ENCODE measurements at regions not wholly inside any gene's neighbourhood (a gene's known extent, or its start where the extent isn't known, plus 50 kb on each side); places are given as distances from the start of the nearest gene placed in this dataset.

DNA sequence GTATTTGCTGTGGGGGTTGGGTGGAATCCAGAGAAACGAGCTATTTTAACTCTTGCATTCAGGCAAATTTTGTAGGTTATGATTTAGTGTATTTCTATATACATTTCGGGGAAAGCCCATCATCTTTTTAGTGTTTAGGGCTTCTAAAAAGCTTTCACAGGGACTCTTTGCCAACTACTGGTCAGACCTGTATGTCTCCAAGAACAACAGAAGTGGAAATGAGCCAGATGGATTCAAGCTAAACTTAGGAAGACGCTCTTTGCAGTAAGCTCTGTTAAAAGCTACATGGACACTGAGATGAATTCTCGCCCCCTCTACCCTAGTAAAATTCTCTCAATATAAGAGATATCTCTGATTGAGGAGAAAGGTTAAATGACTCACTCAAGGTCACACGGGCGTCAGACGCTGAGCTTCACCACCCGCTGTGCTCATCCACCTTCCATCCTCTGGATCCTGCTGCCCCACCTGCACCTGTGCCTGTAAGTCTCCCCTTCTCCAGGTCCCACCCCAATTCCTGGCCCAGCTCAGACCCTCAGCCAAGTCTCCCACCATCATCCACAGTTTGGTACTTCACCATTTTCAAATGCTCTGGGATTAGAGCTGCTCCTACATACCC, 85.6 kb downstream of the MARCHF4 start:
- Mint-ChIP-seq H3K9me3 (ENCODE audit: unreplicated experiment) (no peaks in the 10 kb centered on the region), H3K36me3 (ENCODE audit: low read depth, unreplicated experiment) (peaks cover 4% of the 10 kb centered on the region), H3K4me1 (ENCODE audit: low read depth, unreplicated experiment) (peaks cover 33% of the 10 kb centered on the region), H3K27me3 (ENCODE audit: low read depth, unreplicated experiment) (no peaks in the 10 kb centered on the region), H3K4me3 (ENCODE audit: unreplicated experiment) (peak overlapping the region; percentile 48), H3K27ac (ENCODE audit: unreplicated experiment) (no peak overlapping the region)
- H3K36me3 ChIP-seq (ENCODE audit: insufficient read depth, low read length): no peaks in the 10 kb centered on the region
- peak; percentile 17 for FAIRE-seq
- H3K4me3 ChIP-seq (ENCODE audit: insufficient read depth, low read depth, low read length): no peak overlapping the region
- no peaks in the 10 kb centered on the region for H4K20me1 ChIP-seq (ENCODE audit: insufficient read depth, low read length)
- TF ChIP-seq EZH2 (IDR thresholded peaks at IDR 0.05; ENCODE audit: insufficient read depth, low read length): no peak
- TF ChIP-seq, protein P1, sequence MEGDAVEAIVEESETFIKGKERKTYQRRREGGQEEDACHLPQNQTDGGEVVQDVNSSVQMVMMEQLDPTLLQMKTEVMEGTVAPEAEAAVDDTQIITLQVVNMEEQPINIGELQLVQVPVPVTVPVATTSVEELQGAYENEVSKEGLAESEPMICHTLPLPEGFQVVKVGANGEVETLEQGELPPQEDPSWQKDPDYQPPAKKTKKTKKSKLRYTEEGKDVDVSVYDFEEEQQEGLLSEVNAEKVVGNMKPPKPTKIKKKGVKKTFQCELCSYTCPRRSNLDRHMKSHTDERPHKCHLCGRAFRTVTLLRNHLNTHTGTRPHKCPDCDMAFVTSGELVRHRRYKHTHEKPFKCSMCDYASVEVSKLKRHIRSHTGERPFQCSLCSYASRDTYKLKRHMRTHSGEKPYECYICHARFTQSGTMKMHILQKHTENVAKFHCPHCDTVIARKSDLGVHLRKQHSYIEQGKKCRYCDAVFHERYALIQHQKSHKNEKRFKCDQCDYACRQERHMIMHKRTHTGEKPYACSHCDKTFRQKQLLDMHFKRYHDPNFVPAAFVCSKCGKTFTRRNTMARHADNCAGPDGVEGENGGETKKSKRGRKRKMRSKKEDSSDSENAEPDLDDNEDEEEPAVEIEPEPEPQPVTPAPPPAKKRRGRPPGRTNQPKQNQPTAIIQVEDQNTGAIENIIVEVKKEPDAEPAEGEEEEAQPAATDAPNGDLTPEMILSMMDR (IDR thresholded peaks at IDR 0.05; ENCODE audit: insufficient read depth, low read depth, low read length): no peak
- H3K27me3 ChIP-seq (ENCODE audit: insufficient read depth, low read length): no peaks in the 10 kb centered on the region
- no peaks in the 10 kb centered on the region for H3K9me3 ChIP-seq (ENCODE audit: insufficient read depth, low read depth, low read length)
- no peaks in the 10 kb centered on the region for H3K79me2 ChIP-seq (ENCODE audit: insufficient read depth, low read length)
- no peak overlapping the region for H3K27ac ChIP-seq (ENCODE audit: low read depth, low read length)
- H3K4me2 ChIP-seq (ENCODE audit: low read length): peak overlapping the region; percentile 36
- DNase-seq (ENCODE audit: low read depth): no peak
- no peak overlapping the region for H2AFZ ChIP-seq (ENCODE audit: low read depth, low read length)
- H3K4me1 ChIP-seq (ENCODE audit: insufficient read depth, low read length): peaks cover 9% of the 10 kb centered on the region
- H3K9ac ChIP-seq (ENCODE audit: low read length): no peak overlapping the region

DNA sequence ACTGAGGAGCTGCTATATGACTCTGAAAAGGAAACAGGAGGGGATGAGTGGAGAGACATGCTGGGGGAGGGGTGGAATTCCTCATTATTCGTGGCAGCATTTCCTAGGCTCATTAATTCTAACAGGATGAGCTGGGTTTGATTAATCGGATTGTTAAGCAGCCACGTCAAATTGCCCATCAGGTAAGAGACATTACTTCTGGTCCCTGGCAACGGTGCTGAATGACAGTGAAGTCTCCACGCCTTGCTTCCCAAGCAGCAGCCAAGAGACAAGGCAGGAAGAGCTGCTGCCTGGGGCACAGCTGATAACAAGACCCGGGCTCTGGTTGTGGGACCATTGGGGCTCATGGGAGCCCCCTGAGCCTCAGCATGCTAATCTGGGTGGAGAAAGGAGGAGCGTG, 86.6 kb downstream of the MARCHF4 start:
- H4K20me1 ChIP-seq (ENCODE audit: insufficient read depth, low read length): no peaks in the 10 kb centered on the region
- Mint-ChIP-seq H3K27me3 (ENCODE audit: low read depth, unreplicated experiment) (no peaks in the 10 kb centered on the region), H3K27ac (ENCODE audit: unreplicated experiment) (peak overlapping the region; percentile 37), H3K36me3 (ENCODE audit: low read depth, unreplicated experiment) (peaks cover 6% of the 10 kb centered on the region), H3K9me3 (ENCODE audit: unreplicated experiment) (no peaks in the 10 kb centered on the region), H3K4me1 (ENCODE audit: low read depth, unreplicated experiment) (peaks cover 36% of the 10 kb centered on the region), H3K4me3 (ENCODE audit: unreplicated experiment) (no peak overlapping the region)
- no peak overlapping the region for H3K4me2 ChIP-seq (ENCODE audit: low read length)
- no peaks in the 10 kb centered on the region for H3K9me3 ChIP-seq (ENCODE audit: insufficient read depth, low read depth, low read length)
- H3K36me3 ChIP-seq (ENCODE audit: insufficient read depth, low read length): no peaks in the 10 kb centered on the region
- DNase-seq (ENCODE audit: low read depth) (no peak), FAIRE-seq (no peak)
- TF ChIP-seq, protein P1 (IDR thresholded peaks at IDR 0.05; ENCODE audit: insufficient read depth, low read depth, low read length): no peak
- no peak for TF ChIP-seq EZH2 (IDR thresholded peaks at IDR 0.05; ENCODE audit: insufficient read depth, low read length)
- peaks cover 9% of the 10 kb centered on the region for H3K4me1 ChIP-seq (ENCODE audit: insufficient read depth, low read length)
- H3K9ac ChIP-seq (ENCODE audit: low read length): no peak overlapping the region
- no peak overlapping the region for H2AFZ ChIP-seq (ENCODE audit: low read depth, low read length)
- no peaks in the 10 kb centered on the region for H3K79me2 ChIP-seq (ENCODE audit: insufficient read depth, low read length)
- H3K4me3 ChIP-seq (ENCODE audit: insufficient read depth, low read depth, low read length): no peak overlapping the region
- H3K27ac ChIP-seq (ENCODE audit: low read depth, low read length): no peak overlapping the region
- no peaks in the 10 kb centered on the region for H3K27me3 ChIP-seq (ENCODE audit: insufficient read depth, low read length)

DNA sequence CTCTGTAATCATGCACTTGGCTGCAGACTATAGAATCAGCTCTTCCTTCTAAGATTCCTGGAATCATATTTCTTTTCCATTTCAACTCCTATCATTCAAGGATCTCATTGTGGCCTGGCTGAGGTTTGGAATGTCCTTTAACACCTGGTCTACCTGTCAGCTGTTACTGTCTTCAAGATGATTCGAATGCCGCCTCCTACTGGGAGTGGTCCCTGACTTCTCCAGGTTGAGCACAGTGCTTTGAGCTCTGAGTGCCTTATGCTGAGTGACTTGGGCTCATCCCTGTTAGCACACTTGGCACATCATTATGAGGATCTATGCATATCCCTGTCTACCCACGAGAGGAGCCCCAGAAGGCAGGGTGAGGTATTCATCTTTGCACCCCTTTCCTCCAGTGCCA, 87.6 kb downstream of the MARCHF4 start:
- FAIRE-seq (no peak), DNase-seq (ENCODE audit: low read depth) (no peak)
- TF ChIP-seq EZH2 (IDR thresholded peaks at IDR 0.05; ENCODE audit: insufficient read depth, low read length): no peak
- TF ChIP-seq, protein P1 (IDR thresholded peaks at IDR 0.05; ENCODE audit: insufficient read depth, low read depth, low read length): no peak
- Mint-ChIP-seq H3K4me1 (ENCODE audit: low read depth, unreplicated experiment) (peaks cover 42% of the 10 kb centered on the region), H3K36me3 (ENCODE audit: low read depth, unreplicated experiment) (peaks cover 9% of the 10 kb centered on the region), H3K9me3 (ENCODE audit: unreplicated experiment) (no peaks in the 10 kb centered on the region), H3K4me3 (ENCODE audit: unreplicated experiment) (no peak overlapping the region), H3K27ac (ENCODE audit: unreplicated experiment) (no peak overlapping the region), H3K27me3 (ENCODE audit: low read depth, unreplicated experiment) (no peaks in the 10 kb centered on the region)
- H3K4me2 ChIP-seq (ENCODE audit: low read length): no peak overlapping the region
- no peak overlapping the region for H3K9ac ChIP-seq (ENCODE audit: low read length)
- no peaks in the 10 kb centered on the region for H4K20me1 ChIP-seq (ENCODE audit: insufficient read depth, low read length)
- H3K27ac ChIP-seq (ENCODE audit: low read depth, low read length): no peak overlapping the region
- H3K9me3 ChIP-seq (ENCODE audit: insufficient read depth, low read depth, low read length): no peaks in the 10 kb centered on the region
- no peaks in the 10 kb centered on the region for H3K79me2 ChIP-seq (ENCODE audit: insufficient read depth, low read length)
- H3K36me3 ChIP-seq (ENCODE audit: insufficient read depth, low read length): no peaks in the 10 kb centered on the region
- H2AFZ ChIP-seq (ENCODE audit: low read depth, low read length): no peak overlapping the region
- H3K27me3 ChIP-seq (ENCODE audit: insufficient read depth, low read length): no peaks in the 10 kb centered on the region
- H3K4me3 ChIP-seq (ENCODE audit: insufficient read depth, low read depth, low read length): no peak overlapping the region
- H3K4me1 ChIP-seq (ENCODE audit: insufficient read depth, low read length): peaks cover 9% of the 10 kb centered on the region
